Renal cortex interstitium (tissue), 11 donors: ENCODE measurements at regions not wholly inside any gene's neighbourhood (a gene's known extent, or its start where the extent isn't known, plus 50 kb on each side); places are given as distances from the start of the nearest gene placed in this dataset.

ENCODE experiments used
- DNase-seq, 11 donors: peaks; one replicate each; pipeline ENCODE4 v3.0.0-alpha.2; 2013; ENCODE audit warnings: low read depth in 9 of 11, low spot score in 4 of 11; ENCODE audit errors: extremely low read depth in 1 of 11

DNA sequence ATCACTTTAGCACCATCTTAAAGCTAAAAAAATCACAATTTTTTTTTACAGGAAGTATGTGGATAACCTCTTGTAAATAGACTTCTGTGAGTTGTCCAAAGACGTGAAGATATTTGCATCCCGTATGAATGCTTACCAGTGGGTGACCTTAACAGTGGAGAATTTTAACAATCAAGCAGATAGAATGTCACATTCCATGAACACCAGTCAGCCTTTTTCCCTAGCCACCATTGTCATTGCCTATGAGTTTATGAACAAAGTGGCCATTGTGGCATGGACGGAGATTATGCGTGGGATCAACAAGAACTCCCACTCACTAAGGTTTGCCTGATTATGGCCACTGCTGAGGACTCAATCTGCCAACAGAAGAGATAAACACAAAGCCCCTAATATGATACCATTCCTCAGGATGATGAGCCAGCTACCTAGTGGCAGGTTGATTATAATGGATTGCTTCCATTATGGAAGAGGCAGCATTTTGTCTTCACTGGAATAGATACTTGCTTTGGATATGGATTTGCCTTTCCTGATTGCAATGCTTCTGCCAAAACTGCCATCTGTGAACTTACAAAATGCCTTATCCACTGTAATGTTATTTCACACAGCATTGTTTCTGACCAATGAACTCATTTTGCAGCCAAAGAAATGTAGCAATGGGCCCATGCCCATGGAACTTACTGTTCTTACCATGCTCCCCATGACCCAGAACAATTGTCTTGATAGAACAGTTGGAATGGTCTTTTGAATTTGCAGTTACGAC lies 830.9 kb upstream of the NDST4 start:
- DNase-seq, result no peak

DNA sequence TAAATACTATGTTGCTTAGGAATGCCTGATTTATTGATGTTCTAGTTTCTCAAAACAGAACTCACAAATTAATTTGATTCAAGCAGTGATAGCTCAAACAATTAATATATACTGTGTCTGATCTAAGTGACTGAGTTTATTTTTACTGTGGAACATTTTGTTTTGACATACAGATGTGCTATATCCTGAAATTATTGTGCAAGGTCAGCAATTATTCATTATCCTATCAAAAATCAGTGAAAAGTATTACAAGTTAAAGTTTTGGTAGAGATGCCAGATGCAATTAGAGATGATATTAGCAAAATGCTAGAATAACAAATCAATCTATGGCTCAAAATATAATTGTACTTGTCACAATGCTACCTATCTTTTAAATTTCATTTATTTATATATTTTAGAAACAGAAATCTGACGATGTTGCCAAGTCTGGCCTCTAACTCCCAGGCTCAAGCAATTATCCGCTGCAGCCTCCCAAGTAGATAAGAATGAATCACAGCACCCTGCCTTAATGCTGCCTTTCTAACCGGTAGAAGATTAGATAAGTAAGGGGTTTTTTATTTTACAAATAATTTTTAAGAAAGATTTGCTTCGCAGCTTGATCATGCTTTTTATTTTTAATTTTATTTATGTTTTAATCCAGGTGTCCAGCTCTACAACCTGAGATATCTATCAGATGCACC lies 825.5 kb upstream of the NDST4 start:
- no peak for DNase-seq

DNA sequence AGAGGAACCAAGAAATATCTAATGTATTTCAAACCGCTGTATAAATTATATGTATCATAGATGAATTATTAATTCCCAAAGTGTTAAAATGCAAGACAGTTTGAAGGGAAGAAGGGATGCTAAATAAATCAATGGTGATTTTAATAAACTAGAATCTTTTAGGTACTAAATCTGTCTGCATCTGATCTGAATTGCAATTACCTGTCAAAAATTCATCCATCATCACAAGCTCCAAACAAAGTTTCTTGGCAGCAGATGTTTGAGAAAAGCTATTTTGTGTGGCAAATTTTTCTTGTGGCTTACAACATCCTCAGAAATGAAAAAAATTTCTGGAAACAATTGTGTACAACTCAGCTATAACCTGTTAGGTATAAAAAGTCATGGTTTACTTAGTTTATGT lies 816.0 kb upstream of the NDST4 start:
- no peak for DNase-seq

DNA sequence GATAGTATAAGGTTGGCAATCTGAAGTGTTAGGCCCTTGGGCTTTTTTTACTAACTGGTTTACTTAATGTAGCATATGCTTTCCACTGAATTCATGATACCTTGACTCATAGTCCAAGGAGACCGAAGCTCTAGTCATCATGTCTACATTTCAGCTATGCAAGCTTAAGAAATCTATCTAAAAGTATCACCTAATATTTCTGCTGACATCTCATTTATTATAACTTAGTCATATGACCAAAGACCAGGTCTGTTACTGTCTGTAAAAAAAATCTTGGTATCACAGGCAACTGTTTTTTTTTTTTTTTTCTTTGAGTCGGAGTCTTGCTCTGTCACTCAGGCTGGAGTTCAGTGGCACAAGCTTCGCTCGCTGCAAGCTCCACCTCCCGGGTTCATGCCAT lies 814.0 kb upstream of the NDST4 start:
- no peak for DNase-seq

DNA sequence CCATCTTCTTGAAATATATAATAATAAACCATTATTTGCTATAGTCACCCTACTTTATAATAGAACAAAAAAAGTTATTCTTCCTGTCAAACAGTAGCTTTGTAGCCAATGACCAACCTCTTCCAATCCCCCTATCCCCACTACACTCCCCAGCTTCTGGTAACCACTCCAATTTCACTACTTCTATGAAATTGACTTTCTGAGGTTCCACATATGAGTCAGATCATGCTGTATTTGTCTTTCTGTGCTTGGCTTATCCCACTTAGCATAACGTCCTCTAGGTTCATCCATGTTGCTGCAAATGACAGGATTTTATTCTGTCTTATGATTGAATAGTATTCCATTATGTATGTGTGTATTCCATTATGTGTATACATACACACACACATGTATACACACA lies 809.7 kb upstream of the NDST4 start:
- no peak for DNase-seq

DNA sequence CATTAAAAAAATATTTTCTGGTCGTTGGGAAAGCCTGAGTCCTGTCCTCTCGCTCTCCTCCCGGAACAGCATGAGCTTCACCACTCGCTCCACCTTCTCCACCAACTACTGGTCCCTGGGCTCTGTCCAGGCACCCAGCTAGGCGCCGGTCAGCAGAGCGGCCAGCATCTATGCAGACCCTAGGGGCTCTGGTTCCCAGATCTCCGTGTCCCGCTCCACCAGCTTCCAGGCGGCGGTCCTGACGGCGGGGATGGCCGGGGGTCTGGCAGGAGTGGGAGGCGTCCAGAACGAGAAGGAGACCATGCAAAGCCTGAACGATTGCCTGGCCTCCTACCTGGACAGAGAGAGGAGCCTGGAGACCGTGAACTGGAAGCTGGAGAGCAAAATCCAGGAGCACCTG lies 807.2 kb upstream of the NDST4 start:
- no peak for DNase-seq

DNA sequence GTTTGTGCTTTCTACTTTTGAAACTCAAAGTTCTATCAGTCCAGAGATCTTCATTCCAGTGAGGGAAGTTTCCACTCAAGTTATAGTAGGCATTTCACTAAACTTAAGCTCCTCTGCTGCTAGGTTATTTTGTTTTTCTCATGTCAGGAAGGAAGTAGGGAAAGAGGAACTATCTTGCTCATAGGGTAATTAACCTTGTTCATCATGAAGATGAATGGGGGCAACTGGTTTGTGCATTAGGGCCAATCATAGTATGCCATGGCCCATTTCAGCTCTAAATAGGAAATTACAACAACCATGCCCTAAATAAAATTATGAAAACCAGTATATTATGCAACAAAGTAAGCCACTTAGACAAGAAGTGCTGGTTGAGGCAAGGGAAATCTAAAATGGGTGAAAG lies 804.7 kb upstream of the NDST4 start:
- no peak for DNase-seq

DNA sequence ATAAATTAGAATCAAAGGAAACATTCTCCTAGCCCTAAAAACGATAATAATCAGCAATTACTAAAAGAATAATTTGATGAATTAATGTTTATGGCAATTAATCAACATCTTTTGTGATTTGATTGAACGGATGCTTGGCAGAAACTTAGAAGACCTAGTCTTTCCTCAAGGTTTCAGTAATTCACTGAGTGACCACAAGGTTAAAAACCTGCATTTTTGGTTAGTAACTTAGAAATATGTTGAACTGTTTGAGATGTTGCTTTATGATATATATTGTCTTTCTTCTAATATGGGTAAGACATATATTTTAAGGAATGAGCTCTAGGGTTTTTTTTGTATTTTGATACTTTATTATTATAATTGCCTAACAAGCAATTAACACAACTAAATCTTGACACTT lies 793.0 kb upstream of the NDST4 start:
- DNase-seq, result no peak

DNA sequence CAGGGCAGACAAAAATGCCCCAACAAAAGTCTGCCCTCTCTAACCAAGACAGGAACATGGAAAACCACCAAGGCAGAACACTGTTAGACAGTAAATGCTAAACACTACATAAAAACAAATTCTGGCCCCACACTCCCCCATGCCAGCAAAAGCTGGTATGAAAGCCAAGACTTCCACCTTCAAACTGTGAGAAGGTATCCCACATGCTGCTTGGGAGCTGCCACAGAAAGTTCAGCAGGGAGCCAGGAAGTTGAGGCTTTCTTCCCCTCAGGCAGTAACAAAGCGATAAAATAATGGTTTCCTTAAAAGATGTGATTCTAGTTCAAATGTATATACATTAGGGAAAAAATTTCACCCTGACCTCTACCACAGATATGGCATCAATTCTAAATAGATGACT lies 770.4 kb upstream of the NDST4 start:
- no peak for DNase-seq

DNA sequence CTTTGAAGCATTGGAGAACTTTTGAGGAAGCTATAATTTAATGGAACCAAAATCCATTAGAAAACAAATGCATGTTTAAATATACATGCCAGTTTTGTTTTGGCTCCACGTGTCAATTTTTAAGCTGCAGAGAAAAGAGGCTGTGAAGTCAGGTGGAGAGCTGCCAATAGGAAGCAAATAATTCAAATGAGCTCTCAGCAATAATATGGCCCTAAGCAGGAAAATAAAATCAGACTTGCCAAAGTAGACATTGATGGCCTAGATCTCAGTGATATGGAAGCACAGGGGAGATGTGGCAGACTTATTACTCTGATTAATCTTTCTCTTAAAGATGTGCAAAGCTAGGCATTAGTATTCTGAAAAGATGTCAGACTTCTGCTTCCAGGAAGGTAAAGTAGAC lies 769.8 kb upstream of the NDST4 start:
- no peak for DNase-seq

DNA sequence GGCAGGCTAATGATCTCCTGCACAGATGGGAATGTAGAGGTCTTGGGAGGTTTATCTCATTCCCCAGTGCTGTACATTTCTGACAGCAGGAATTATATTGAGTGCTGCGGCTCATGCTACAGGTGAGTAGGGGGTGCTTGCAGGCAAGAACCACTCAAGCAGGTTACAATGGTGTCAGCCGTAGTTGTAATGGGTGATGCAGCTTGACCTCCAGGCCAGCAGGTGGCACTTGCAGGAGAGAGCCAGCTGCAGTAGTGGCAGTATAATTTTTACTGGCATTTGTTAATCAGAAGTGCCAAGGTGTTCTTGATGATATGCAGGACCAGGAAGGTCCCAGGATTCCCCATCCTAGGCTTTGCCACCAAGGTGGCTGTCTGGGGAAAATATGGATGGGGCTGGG lies 759.6 kb upstream of the NDST4 start:
- DNase-seq, result no peak

DNA sequence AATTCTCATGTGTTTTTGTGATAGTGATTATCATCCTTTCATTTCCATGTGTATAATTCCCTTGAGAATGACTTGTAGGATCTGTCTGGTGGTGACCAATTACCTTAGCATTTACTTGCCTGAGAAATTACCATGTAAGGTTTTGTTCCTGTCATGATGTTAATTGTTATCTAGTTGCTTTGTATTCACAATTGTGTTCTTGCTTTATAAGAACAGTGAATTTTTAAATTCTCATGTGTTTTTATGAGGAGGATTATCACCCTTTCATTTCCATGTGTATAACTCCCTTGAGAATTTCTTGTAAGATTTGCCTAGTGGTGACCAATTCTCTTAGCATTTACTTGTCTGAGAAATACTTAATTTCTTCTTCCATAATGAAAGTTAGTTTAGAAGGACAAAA lies 758.2 kb upstream of the NDST4 start:
- no peak for DNase-seq

DNA sequence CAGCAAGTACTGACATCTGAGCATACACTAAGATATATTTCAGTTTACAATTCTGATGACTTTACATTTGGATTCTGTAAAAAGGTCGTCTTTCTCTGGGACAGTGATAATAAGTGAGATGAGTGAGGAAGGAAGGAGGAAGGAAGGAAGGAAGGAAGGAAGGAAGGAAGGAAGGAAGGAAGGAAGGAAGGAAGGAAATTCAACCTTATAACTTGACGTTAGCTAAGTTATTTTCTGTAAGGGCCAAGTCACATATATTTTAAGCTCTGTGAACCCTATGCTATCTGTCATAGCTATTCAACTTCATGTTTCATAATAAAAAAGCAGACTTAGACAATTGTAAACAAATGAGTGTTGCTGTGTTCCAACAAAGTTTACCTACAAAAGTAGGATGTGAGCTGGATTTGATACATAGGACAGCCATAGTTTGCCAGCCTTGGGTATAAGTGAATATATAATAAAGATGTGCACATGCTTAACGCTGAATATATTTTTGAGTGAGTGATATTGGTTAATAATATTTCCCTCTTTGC lies 753.0 kb upstream of the NDST4 start:
- no peak for DNase-seq

DNA sequence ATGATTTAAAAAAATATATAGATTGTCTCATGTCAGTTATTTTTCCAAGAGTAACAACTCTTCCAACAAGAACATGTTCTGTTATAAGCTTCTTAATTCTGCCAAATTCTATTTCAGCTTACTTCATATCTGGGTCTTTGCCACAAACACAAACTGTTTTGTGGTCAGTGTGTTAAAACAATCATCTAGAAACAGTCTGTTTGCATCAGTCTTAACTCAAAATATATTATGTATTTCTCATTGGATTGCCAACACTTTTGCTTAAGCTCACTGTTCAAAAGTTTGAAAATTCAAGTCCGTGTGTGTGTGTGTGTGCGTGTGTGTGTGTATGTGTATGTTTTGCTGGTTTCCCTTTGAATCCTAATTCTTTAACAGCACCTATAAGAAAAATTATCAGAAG lies 752.3 kb upstream of the NDST4 start:
- DNase-seq, result no peak

DNA sequence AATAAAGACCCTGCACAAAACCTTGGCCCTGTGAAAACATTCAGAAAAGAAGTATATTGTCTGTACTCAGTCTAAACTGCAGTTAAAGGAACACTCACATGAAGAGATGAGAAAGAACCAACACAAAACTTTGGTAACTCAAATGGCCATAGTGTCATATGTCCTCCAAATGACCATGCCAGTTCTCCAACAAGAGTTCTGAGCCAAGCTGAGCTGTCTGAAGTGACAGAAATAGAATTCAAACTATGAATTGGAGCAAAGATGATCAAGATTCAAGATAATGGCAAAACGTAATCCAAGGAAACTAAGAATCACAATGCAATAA lies 739.3 kb upstream of the NDST4 start:
- DNase-seq, result no peak

DNA sequence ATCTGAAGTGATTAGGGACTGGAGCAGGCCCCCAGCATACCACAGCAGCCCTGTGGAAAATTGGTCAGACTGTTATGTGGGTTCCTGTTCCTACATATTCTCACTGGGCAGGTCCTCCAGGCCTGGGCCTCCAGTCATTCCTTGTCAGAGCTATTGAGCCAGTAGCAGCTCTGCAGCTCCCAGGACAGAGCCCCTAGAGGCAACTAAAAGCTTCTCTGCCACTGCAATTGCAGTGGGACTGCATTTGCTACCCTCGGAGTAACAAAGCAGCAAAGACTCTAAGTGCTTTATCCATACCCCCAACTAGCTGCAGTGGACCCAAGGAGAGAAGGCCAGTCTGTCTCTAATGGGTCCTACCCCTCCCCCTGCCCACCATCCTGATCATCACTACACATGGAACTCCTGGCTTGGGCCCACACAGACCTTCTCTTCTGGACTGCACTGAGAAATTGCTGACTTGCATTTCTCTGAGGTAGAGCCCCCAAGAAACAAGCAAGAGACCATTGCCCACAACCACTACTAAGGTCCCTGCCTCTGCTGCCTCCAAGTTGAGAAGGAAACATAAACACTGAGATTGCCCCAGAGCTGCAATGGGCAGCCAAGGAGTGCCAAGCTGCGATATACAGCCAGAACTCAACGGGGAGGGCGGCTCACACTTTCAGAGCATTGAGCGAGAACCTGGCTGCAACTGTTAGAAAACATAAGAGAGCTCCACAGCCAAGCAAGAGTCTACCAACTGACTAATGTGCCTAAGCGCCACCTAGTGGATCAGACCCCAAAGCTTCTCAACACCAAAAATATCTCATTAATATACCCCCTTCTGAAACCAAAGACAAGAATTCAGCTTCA lies 738.7 kb upstream of the NDST4 start:
- peak; percentile 22 to 41 (median 31) for DNase-seq

DNA sequence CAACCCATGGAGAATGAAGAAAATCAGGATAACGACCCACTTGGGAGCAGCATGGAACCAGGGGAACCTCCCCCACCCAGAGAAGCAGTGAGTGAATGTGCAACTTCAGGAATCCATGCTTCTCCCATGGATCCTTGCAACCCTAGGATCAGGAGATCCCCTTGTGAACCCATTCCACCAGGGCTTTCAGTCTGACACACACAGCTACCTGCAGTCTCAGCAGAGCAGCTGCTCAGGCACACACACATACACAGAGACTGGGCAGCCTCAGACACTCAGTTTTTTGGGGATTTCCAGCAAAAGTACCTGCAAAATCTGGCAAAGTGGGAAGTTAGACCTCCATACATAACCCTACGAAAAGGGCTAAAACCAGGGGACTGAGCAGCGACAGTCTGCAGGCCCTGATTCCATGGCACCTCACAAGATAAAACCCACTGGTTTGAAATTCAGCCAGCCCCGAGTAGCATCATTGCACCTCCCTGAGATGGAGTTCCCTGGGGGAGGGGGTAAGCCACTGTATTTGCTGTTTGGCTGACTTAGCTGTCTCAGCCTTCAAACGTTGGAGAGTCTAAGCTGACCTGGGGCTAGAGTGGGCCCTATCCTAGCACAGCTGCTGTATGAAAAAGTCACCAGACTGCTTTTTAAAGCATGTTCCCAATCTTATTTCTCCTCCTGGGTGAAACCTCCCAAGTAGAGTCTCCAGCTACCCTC lies 737.5 kb upstream of the NDST4 start:
- DNase-seq, result no peak

DNA sequence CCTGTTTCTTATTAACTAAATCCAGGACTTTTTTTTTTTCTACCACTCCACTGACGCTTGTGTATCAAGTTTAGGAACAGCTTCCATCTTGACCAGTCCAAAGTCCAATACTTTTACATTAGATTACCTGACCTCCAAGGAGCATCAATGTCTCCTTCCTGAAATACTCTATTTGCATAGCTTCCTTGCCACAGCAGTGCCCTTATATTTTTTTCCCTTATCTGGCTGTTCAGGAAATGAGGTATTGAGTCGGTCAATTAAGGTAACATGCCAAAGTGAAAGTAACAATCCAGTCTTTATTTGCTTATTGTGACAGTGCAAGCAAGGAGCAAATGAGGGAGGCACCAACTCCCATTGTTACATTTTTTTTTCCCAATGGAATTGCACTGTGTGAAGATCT lies 730.8 kb upstream of the NDST4 start:
- DNase-seq, result no peak

DNA sequence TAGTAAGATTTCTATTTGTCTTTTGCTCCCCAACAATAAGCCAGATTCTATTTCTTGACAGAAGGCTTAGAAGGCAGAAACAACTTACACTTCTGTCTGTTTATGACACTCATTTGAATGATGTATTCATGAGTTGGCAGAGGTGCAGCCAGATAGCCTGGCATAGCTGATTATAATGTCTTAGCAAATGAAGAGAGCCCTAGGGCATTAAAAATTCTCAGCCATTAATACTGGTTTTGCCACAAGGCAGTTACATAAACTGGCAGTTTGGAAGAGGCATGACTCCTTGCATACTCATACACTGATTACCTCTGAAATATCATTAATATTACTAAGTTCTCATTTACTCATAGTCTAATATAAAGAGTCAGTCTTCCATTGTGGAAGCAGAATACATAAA lies 728.5 kb upstream of the NDST4 start:
- no peak for DNase-seq

DNA sequence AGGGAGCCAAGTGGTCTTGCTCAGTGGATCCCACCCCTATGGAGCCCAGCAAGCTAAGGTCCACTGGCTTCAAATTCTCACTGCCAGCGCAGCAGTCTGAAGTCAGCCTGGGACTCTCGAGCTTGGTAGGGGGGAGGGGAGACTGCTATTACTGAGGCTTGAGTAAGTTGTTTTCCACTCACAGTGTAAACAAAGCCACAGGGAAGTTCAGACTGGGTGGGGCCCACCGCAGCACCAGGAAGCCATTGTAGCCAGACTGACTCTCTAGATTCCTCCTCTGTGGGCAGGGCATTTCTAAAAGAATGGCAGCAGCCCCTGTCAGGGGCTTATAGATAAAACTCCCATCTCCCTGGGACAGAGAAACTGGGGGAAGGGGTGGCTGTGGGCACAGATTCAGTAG lies 721.0 kb upstream of the NDST4 start:
- DNase-seq, result no peak
